Tibial nerve (tissue), 4 donors: ENCODE measurements at regions not wholly inside any gene's neighbourhood (a gene's known extent, or its start where the extent isn't known, plus 50 kb on each side); places are given as distances from the start of the nearest gene placed in this dataset.

Experiments used
- DNase-seq, 2 donors: peaks; one replicate each; pipeline ENCODE4 v3.0.0-alpha.2; 2019; ENCODE audit warnings: low spot score in 2 of 2
- H3K27ac ChIP-seq, 4 donors: fragments of 200-600 bp; sonication (generic) in 3 of 4; one replicate each; pipeline ENCODE4 v1.5.1; 2017 to 2019; ENCODE audit warnings: mild to moderate bottlenecking in 1 of 4
- H3K27me3 ChIP-seq, 2 donors: fragments of 200-600 bp; sonication (generic) in 1 of 2; one replicate each; pipeline versions ENCODE4 v1.5.1 to v1.6.0; 2017 to 2019
- H3K36me3 ChIP-seq, 3 donors: fragments of 200-600 bp; sonication (generic); one replicate each; pipeline ENCODE4 v1.5.1; 2018 to 2019
- H3K4me1 ChIP-seq, 4 donors: fragments of 200-600 bp; sonication (generic) in 3 of 4; one replicate each; pipeline ENCODE4 v1.5.1; 2017 to 2019
- H3K4me3 ChIP-seq, 4 donors: fragments of 200-600 bp; sonication (generic) in 3 of 4; one replicate each; pipeline ENCODE4 v1.5.1; 2017 to 2019; ENCODE audit warnings: mild to moderate bottlenecking in 1 of 4, moderate library complexity in 1 of 4
- H3K9me3 ChIP-seq, 4 donors: fragments of 200-600 bp; sonication (generic) in 3 of 4; one replicate each; pipeline ENCODE4 v1.5.1; 2017 to 2019
- CTCF ChIP-seq, 5 experiments: fragments of 200-600 bp in 3 of 5; fragments of 450-650 bp in 2 of 5; sonication (generic) in 3 of 5; IDR thresholded peaks; one replicate each; pipeline ENCODE4 v1.5.1; 2016 to 2019; ENCODE audit warnings: antibody characterized with exemption in 5 of 5, mild to moderate bottlenecking in 3 of 5, moderate library complexity in 2 of 5
- EP300 ChIP-seq, 2 donors: sonication (generic); formaldehyde crosslinking; IDR thresholded peaks; one replicate each; pipeline ENCODE4 v1.6.1; 2017; ENCODE audit warnings: antibody characterized with exemption in 2 of 2, mild to moderate bottlenecking in 1 of 2
- POLR2A ChIP-seq, 2 donors: fragments of 450-650 bp; IDR thresholded peaks; one replicate each; pipeline ENCODE4 v1.6.1; 2017; ENCODE audit warnings: antibody characterized with exemption in 2 of 2, mild to moderate bottlenecking in 2 of 2, moderate library complexity in 2 of 2
- WGBS, 2 donors: methylation state at CpG; one replicate each; pipeline ENCODE4 v1.1.5; 2018; 5-methylcytosine and 5-hydroxymethylcytosine counted together

GRCh38 chr5:53256746-53257145, 147.2 kb upstream of the MOCS2 start:
- Histone ChIP-seq H3K9me3 (no peaks in the 10 kb centered on the region), H3K27ac (no peak overlapping the region), H3K27me3 (no peaks in the 10 kb centered on the region), H3K4me3 (no peak overlapping the region), H3K36me3 (no peaks in the 10 kb centered on the region), H3K4me1 (no peaks in the 10 kb centered on the region)
- DNase-seq: no peak
- 63 to 78% methylated on average over 5 of the region's 5 CpGs for WGBS, 2 donors
- TF ChIP-seq POLR2A (IDR thresholded peaks at IDR 0.05): no peak
- TF ChIP-seq CTCF (IDR thresholded peaks at IDR 0.05): no peak
- TF ChIP-seq EP300 (IDR thresholded peaks at IDR 0.05): no peak

DNA sequence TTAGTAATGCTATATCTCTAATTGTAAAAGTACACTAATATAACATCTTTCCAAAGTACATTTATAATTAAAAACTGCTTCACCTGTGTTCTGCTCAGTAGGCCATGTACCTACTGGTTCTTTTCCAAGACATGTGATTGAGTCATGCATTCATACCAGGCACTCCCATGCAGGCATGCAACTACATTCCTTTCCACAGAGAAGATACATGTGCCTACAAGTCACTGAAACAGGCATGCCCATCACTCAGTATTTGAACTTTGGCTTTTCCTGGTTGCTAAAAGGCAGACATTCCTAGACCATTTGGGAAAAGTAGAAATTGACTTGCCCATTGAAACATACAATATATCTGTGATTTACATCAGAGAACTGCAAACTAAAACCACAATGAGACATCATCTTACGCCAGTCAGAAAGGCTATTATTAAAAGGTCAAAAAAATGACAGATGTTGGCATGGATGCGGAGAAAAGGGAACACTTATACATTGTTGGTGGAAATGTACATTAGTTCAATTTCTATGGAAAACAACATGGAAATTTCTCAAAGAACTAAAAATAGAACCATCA, 148.3 kb upstream of the MOCS2 start:
- no peaks in the 10 kb centered on the region for H3K9me3 ChIP-seq
- DNase-seq: no peak
- no peak overlapping the region for H3K4me3 ChIP-seq
- H3K27me3 ChIP-seq: no peaks in the 10 kb centered on the region
- H3K4me1 ChIP-seq: no peaks in the 10 kb centered on the region
- no peaks in the 10 kb centered on the region for H3K36me3 ChIP-seq
- H3K27ac ChIP-seq: no peak overlapping the region
- TF ChIP-seq EP300 (IDR thresholded peaks at IDR 0.05) (no peak), CTCF (IDR thresholded peaks at IDR 0.05) (no peak), POLR2A (IDR thresholded peaks at IDR 0.05) (no peak)
- 69 to 70% methylated on average over 2 of the region's 2 CpGs for WGBS, 2 donors

GRCh38 chr5:53259176-53259575, 149.6 kb upstream of the MOCS2 start:
- no peaks in the 10 kb centered on the region for H3K4me1 ChIP-seq
- no peaks in the 10 kb centered on the region for H3K27me3 ChIP-seq
- TF ChIP-seq CTCF (IDR thresholded peaks at IDR 0.05): no peak
- TF ChIP-seq EP300 (IDR thresholded peaks at IDR 0.05): no peak
- no peak for TF ChIP-seq POLR2A (IDR thresholded peaks at IDR 0.05)
- 65 to 90% methylated on average over 1 of the region's 1 CpG for WGBS, 2 donors
- DNase-seq: no peak
- no peak overlapping the region for H3K4me3 ChIP-seq
- no peak overlapping the region for H3K27ac ChIP-seq
- no peaks in the 10 kb centered on the region for H3K9me3 ChIP-seq
- H3K36me3 ChIP-seq: no peaks in the 10 kb centered on the region

GRCh38 chr5:53260446-53260845, 150.9 kb upstream of the MOCS2 start:
- H3K4me3 ChIP-seq: no peak overlapping the region
- no peak overlapping the region for H3K27ac ChIP-seq
- no peak for DNase-seq
- H3K4me1 ChIP-seq: no peaks in the 10 kb centered on the region
- TF ChIP-seq EP300 (IDR thresholded peaks at IDR 0.05): no peak
- no peaks in the 10 kb centered on the region for H3K36me3 ChIP-seq
- H3K9me3 ChIP-seq: no peaks in the 10 kb centered on the region
- H3K27me3 ChIP-seq: no peaks in the 10 kb centered on the region
- WGBS, 2 donors: 96 to 100% methylated on average over 1 of the region's 1 CpG

GRCh38 chr5:53261245-53261644, 151.7 kb upstream of the MOCS2 start:
- no peak for DNase-seq
- Histone ChIP-seq H3K27me3 (no peaks in the 10 kb centered on the region), H3K4me1 (no peaks in the 10 kb centered on the region), H3K36me3 (no peaks in the 10 kb centered on the region), H3K9me3 (no peaks in the 10 kb centered on the region), H3K27ac (no peak overlapping the region), H3K4me3 (no peak overlapping the region)
- no peak for TF ChIP-seq EP300 (IDR thresholded peaks at IDR 0.05)
- no peak for TF ChIP-seq POLR2A (IDR thresholded peaks at IDR 0.05)
- TF ChIP-seq CTCF (IDR thresholded peaks at IDR 0.05): no peak
- WGBS, 2 donors: 75 to 93% methylated on average over 3 of the region's 3 CpGs
